ENCODE measurements at regions not wholly inside any gene's neighbourhood (a gene's known extent, or its start where the extent isn't known, plus 50 kb on each side); places are given as distances from the start of the nearest gene placed in this dataset.

DNA sequence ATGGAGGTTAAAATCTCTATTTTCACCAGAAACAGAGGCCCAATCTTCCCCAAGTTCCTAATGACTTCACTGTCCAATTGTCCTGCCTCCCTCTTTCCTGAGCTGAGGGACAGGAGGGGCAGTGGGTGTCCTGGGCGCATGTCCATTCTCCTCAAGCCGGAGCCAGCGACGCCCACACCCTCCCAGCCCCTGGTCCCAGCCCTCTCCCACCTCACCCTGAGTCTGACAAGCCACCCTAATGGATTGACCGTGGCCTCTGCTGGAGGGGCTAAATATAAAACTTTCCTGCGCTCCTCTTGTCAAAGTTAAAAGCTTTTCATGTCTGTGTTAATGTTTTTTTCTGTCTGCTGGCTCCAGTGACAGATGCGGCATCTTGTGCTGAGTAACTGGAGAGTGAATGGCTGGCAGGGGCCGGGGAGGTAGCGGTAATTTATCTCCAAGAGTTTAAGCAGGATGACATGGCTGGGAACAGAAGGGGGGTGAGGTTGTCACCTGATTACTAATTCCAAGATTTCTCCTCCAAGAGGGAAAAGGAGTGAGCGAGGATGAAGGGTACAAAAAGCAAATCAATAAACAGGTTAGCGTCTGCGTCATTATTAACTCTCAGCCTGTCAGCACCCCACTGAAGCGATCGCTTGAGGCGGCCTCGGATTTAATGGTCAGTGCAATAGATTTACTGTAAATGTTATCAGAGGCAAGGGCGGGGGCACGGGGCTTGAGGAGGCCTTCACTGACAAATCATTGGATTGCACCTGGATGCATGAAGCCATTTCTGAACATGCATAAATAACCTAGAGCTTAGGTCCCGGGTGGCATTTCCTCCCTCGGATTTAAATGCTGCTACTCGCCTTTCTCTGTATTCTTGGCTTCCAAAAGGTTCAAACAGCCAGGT is 118.1 kb upstream of the MAFB start:
- TF ChIP-seq, protein P1, sequence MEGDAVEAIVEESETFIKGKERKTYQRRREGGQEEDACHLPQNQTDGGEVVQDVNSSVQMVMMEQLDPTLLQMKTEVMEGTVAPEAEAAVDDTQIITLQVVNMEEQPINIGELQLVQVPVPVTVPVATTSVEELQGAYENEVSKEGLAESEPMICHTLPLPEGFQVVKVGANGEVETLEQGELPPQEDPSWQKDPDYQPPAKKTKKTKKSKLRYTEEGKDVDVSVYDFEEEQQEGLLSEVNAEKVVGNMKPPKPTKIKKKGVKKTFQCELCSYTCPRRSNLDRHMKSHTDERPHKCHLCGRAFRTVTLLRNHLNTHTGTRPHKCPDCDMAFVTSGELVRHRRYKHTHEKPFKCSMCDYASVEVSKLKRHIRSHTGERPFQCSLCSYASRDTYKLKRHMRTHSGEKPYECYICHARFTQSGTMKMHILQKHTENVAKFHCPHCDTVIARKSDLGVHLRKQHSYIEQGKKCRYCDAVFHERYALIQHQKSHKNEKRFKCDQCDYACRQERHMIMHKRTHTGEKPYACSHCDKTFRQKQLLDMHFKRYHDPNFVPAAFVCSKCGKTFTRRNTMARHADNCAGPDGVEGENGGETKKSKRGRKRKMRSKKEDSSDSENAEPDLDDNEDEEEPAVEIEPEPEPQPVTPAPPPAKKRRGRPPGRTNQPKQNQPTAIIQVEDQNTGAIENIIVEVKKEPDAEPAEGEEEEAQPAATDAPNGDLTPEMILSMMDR (IDR thresholded peaks at IDR 0.05; ENCODE audit: unreplicated experiment) = no peak
- H3K27ac Mint-ChIP-seq (ENCODE audit: low read depth, unreplicated experiment) = no peak overlapping the region
- H3K4me1 Mint-ChIP-seq (ENCODE audit: insufficient read depth, unreplicated experiment) = no peaks in the 10 kb centered on the region
- H3K36me3 Mint-ChIP-seq (ENCODE audit: insufficient read depth, unreplicated experiment) = no peaks in the 10 kb centered on the region
- H3K27me3 Mint-ChIP-seq (ENCODE audit: insufficient read depth, unreplicated experiment) = no peaks in the 10 kb centered on the region
- intact Hi-C loops (cut with micrococcal nuclease) = no loop called here
- no peak overlapping the region for H3K4me3 Mint-ChIP-seq (ENCODE audit: unreplicated experiment)
- no peaks in the 10 kb centered on the region for H3K9me3 Mint-ChIP-seq (ENCODE audit: unreplicated experiment)
- DNase-seq (ENCODE audit: unreplicated experiment) = no peak
- ChIA-PET POLR2A (no interaction called here), CTCF (interaction anchor here (1.2 kb wide), 1 partner anchor 47 kb away, joined by 3 read pairs; no protein-coding TSS in a partner anchor)
- no TSS peak for BruUV-seq (replicated peaks)

DNA sequence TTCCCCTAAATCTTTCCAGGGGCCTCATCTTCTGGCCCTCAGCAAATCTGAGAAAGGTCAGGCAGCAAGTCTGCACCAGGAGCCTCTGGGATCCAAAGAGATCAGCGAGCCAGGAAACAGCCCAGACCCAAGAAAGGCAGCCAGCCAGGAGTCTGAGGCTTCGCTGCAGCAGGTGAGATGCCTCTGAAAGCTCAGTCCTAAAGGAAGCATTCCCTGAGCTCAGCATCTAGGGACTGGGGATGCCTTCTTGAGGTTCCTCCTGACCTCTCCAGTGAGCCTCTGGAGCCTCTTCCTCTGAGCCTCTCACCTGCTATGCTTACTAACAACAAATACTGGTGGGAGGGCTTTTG is 118.8 kb upstream of the MAFB start:
- H3K4me3 Mint-ChIP-seq (ENCODE audit: unreplicated experiment) = no peak overlapping the region
- no peak overlapping the region for H3K27ac Mint-ChIP-seq (ENCODE audit: low read depth, unreplicated experiment)
- H3K27me3 Mint-ChIP-seq (ENCODE audit: insufficient read depth, unreplicated experiment) = no peaks in the 10 kb centered on the region
- TF ChIP-seq, protein P1 (IDR thresholded peaks at IDR 0.05; ENCODE audit: unreplicated experiment) = no peak
- no TSS peak for BruUV-seq (replicated peaks)
- DNase-seq (ENCODE audit: unreplicated experiment) = no peak
- H3K9me3 Mint-ChIP-seq (ENCODE audit: unreplicated experiment) = no peaks in the 10 kb centered on the region
- intact Hi-C loops (cut with micrococcal nuclease) = no loop called here
- ChIA-PET POLR2A (no interaction called here), CTCF (interaction anchor here (1.2 kb wide), 1 partner anchor 46 kb away, joined by 3 read pairs; no protein-coding TSS in a partner anchor)
- no peaks in the 10 kb centered on the region for H3K36me3 Mint-ChIP-seq (ENCODE audit: insufficient read depth, unreplicated experiment)
- H3K4me1 Mint-ChIP-seq (ENCODE audit: insufficient read depth, unreplicated experiment) = peaks cover 3% of the 10 kb centered on the region

DNA sequence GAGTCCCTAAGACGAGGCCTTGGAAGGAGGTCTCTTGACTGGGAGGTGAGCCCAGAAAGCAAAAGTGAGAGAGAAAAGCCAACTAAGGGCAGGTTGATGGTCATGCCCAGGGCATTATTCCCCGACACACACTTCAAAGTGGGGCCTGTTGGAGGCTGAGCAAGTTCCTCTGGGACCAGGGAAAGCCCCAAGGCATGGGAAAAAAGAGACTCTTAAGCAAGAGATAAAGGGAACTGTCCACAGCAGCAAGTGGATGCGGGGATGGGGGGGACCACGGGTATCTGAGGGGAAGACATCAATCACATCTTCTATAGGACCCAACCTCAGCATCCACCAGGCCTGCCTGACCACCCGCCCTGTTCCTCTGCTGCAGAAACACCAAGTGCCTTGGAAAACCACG is 119.9 kb upstream of the MAFB start:
- H3K36me3 Mint-ChIP-seq (ENCODE audit: insufficient read depth, unreplicated experiment) = no peaks in the 10 kb centered on the region

DNA sequence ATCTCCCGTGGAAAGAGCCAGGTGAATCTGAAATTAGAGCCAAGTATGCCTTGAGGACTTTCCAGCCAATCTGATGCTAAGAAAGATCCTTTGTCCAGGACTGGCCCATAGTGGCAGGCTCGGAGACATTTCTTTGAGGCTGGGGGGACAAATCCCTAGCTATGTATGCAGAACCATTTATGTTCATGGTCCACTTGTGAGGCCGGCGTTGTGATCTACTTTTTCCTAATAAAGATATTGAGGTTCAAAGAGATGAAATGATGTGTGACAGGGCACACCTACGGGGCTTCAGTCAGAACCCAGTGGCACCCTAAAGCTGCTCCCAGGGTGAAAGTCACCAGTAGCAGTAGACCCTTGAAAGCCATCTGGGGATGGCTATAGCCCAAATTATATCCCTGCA is 120.3 kb upstream of the MAFB start:
- Mint-ChIP-seq H3K27me3 (ENCODE audit: insufficient read depth, unreplicated experiment) (no peaks in the 10 kb centered on the region), H3K9me3 (ENCODE audit: unreplicated experiment) (no peaks in the 10 kb centered on the region), H3K4me3 (ENCODE audit: unreplicated experiment) (no peak overlapping the region), H3K27ac (ENCODE audit: low read depth, unreplicated experiment) (no peak overlapping the region), H3K4me1 (ENCODE audit: insufficient read depth, unreplicated experiment) (peaks cover 13% of the 10 kb centered on the region), H3K36me3 (ENCODE audit: insufficient read depth, unreplicated experiment) (no peaks in the 10 kb centered on the region)
- ChIA-PET POLR2A (no interaction called here), CTCF (interaction anchor here (0.6 kb wide), 1 partner anchor 139 kb away, joined by 3 read pairs; no protein-coding TSS in a partner anchor)
- TF ChIP-seq, protein P1 (IDR thresholded peaks at IDR 0.05; ENCODE audit: unreplicated experiment) = no peak
- DNase-seq (ENCODE audit: unreplicated experiment) = no peak
- no TSS peak for BruUV-seq (replicated peaks)
- intact Hi-C loops (cut with micrococcal nuclease) = no loop called here

More for the DNA sequence above, 119.9 kb upstream of the MAFB start:
- DNase-seq (ENCODE audit: unreplicated experiment) = no peak
- H3K4me3 Mint-ChIP-seq (ENCODE audit: unreplicated experiment) = no peak overlapping the region
- no TSS peak for BruUV-seq (replicated peaks)
- H3K27me3 Mint-ChIP-seq (ENCODE audit: insufficient read depth, unreplicated experiment) = no peaks in the 10 kb centered on the region
- TF ChIP-seq, protein P1 (IDR thresholded peaks at IDR 0.05; ENCODE audit: unreplicated experiment) = no peak
- intact Hi-C loops (cut with micrococcal nuclease) = no loop called here
- H3K4me1 Mint-ChIP-seq (ENCODE audit: insufficient read depth, unreplicated experiment) = peaks cover 12% of the 10 kb centered on the region
- POLR2A ChIA-PET = no interaction called here
- H3K9me3 Mint-ChIP-seq (ENCODE audit: unreplicated experiment) = no peaks in the 10 kb centered on the region
- CTCF ChIA-PET = interaction anchor here (0.6 kb wide), 1 partner anchor 139 kb away, joined by 3 read pairs; no protein-coding TSS in a partner anchor
- no peak overlapping the region for H3K27ac Mint-ChIP-seq (ENCODE audit: low read depth, unreplicated experiment)
